ENCODE measurements at regions not wholly inside any gene's neighbourhood (a gene's known extent, or its start where the extent isn't known, plus 50 kb on each side); places are given as distances from the start of the nearest gene placed in this dataset.

DNA sequence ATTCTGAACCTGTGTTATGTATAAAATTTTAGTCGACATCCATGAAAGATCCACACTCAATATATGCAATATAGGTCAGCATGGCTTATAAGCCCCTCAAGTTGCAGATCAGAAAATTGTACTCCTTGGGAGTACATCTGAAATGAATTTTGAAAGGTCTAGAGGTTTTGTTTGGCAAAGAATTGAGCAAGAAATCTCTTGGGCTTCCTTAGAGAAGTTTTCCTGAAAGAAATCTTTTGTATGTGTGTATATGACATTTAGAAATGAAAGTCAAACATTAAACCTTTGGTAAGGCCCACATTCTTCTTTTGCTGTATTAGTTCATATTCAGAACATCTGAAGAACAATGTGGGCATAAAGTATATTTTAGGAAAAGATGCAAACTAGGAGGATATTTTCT, 1006.6 kb downstream of the NAALADL2 start:
- no peak for DNase-seq (ENCODE audit: low spot score)

DNA sequence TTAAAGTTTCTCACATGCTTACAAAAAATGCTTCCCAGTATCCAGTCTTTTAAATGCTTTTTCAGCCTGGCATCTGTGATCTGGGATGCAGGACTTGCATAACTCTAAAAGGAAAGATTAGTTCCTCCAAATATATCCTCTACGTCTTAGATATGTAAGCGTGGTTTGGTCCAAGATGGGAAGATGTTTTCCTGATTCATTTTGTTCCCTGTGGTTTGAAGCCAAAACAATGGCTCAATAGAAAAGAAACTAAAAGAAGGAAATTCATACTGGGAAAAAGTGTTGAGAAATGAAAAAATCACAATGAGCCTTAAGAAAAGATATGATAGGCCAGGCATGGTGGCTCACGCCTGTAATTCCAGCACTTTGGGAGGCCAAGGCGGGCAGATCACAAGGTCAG, 1002.8 kb downstream of the NAALADL2 start:
- DNase-seq (ENCODE audit: low spot score), result no peak

Measured in ureter (tissue), 1 donor.